AG09319 (cell line): ENCODE measurements at regions not wholly inside any gene's neighbourhood (a gene's known extent, or its start where the extent isn't known, plus 50 kb on each side); places are given as distances from the start of the nearest gene placed in this dataset.
"Not testable (repeated sequence)": the region's sequence is repeated elsewhere in the genome, so short reads cannot be mapped to it uniquely, and the experiment has no call there.

Experiments used
- DNase-seq: peaks from one replicate; pipeline ENCODE4 v3.0.0-alpha.2; 2010; ENCODE audit warnings: low read depth; ENCODE audit errors: extremely low read depth
- CTCF ChIP-seq: IDR thresholded peaks from 2 replicates; pipeline ENCODE4 v1.5.1; 2011; ENCODE audit warnings: low read depth, mild to moderate bottlenecking, inconsistent platforms, low read length, moderate library complexity

GRCh38 chr4:166195101-166195500, 322.1 kb downstream of the TLL1 start:
- DNase-seq, result no peak
- no peak for TF ChIP-seq CTCF

GRCh38 chr4:166197166-166197565, 324.1 kb downstream of the TLL1 start:
- no peak for TF ChIP-seq CTCF
- DNase-seq, result no peak

GRCh38 chr4:166198041-166198440, 325.0 kb downstream of the TLL1 start:
- DNase-seq, result no peak
- no peak for TF ChIP-seq CTCF

- no peak for TF ChIP-seq CTCF
- no peak for DNase-seq
Measured at GRCh38 chr4:166198516-166199310, 325.7 kb downstream of the TLL1 start.

- DNase-seq, result no peak
- TF ChIP-seq CTCF, result no peak
Measured at GRCh38 chr4:166202991-166203390, 330.0 kb downstream of the TLL1 start.

GRCh38 chr4:166212326-166212725, 339.3 kb downstream of the TLL1 start:
- DNase-seq, result not testable (repeated sequence)

- TF ChIP-seq CTCF, result no peak
- DNase-seq, result no peak
Measured at GRCh38 chr4:166222271-166222670, 349.2 kb downstream of the TLL1 start.

GRCh38 chr4:166228112-166228511, 355.1 kb downstream of the TLL1 start:
- no peak for TF ChIP-seq CTCF
- DNase-seq, result no peak
